Tibial nerve (tissue), 4 donors: ENCODE measurements at regions not wholly inside any gene's neighbourhood (a gene's known extent, or its start where the extent isn't known, plus 50 kb on each side); places are given as distances from the start of the nearest gene placed in this dataset.

Experiments
- DNase-seq, 2 donors: peaks; one replicate each; pipeline ENCODE4 v3.0.0-alpha.2; 2019; ENCODE audit warnings: low spot score in 2 of 2
- H3K27ac ChIP-seq, 4 donors: fragments of 200-600 bp; sonication (generic) in 3 of 4; one replicate each; pipeline ENCODE4 v1.5.1; 2017 to 2019; ENCODE audit warnings: mild to moderate bottlenecking in 1 of 4
- H3K27me3 ChIP-seq, 2 donors: fragments of 200-600 bp; sonication (generic) in 1 of 2; one replicate each; pipeline versions ENCODE4 v1.5.1 to v1.6.0; 2017 to 2019
- H3K36me3 ChIP-seq, 3 donors: fragments of 200-600 bp; sonication (generic); one replicate each; pipeline ENCODE4 v1.5.1; 2018 to 2019
- H3K4me1 ChIP-seq, 4 donors: fragments of 200-600 bp; sonication (generic) in 3 of 4; one replicate each; pipeline ENCODE4 v1.5.1; 2017 to 2019
- H3K4me3 ChIP-seq, 4 donors: fragments of 200-600 bp; sonication (generic) in 3 of 4; one replicate each; pipeline ENCODE4 v1.5.1; 2017 to 2019; ENCODE audit warnings: mild to moderate bottlenecking in 1 of 4, moderate library complexity in 1 of 4
- H3K9me3 ChIP-seq, 4 donors: fragments of 200-600 bp; sonication (generic) in 3 of 4; one replicate each; pipeline ENCODE4 v1.5.1; 2017 to 2019
- CTCF ChIP-seq, 5 experiments: fragments of 200-600 bp in 3 of 5; fragments of 450-650 bp in 2 of 5; sonication (generic) in 3 of 5; IDR thresholded peaks; one replicate each; pipeline ENCODE4 v1.5.1; 2016 to 2019; ENCODE audit warnings: antibody characterized with exemption in 5 of 5, mild to moderate bottlenecking in 3 of 5, moderate library complexity in 2 of 5
- EP300 ChIP-seq, 2 donors: sonication (generic); formaldehyde crosslinking; IDR thresholded peaks; one replicate each; pipeline ENCODE4 v1.6.1; 2017; ENCODE audit warnings: antibody characterized with exemption in 2 of 2, mild to moderate bottlenecking in 1 of 2
- POLR2A ChIP-seq, 2 donors: fragments of 450-650 bp; IDR thresholded peaks; one replicate each; pipeline ENCODE4 v1.6.1; 2017; ENCODE audit warnings: antibody characterized with exemption in 2 of 2, mild to moderate bottlenecking in 2 of 2, moderate library complexity in 2 of 2
- WGBS, 2 donors: methylation state at CpG; one replicate each; pipeline ENCODE4 v1.1.5; 2018; 5-methylcytosine and 5-hydroxymethylcytosine counted together

- TF ChIP-seq POLR2A (IDR thresholded peaks at IDR 0.05) (no peak), EP300 (IDR thresholded peaks at IDR 0.05) (no peak), CTCF (IDR thresholded peaks at IDR 0.05) (no peak)
- WGBS, 2 donors = 48 to 51% methylated on average over 2 of the region's 2 CpGs
- H3K36me3 ChIP-seq = no peaks in the 10 kb centered on the region
- no peaks in the 10 kb centered on the region for H3K9me3 ChIP-seq
- H3K4me1 ChIP-seq = no peaks in the 10 kb centered on the region
- no peak for DNase-seq
- H3K4me3 ChIP-seq = no peak overlapping the region
- H3K27me3 ChIP-seq = no peaks in the 10 kb centered on the region
- no peak overlapping the region for H3K27ac ChIP-seq
Observed at GRCh38 chr3:153951276-153951675, 169.9 kb upstream of the ARHGEF26 start.

- Histone ChIP-seq H3K27me3 (no peaks in the 10 kb centered on the region), H3K9me3 (no peaks in the 10 kb centered on the region), H3K4me3 (no peak overlapping the region), H3K27ac (no peak overlapping the region), H3K4me1 (no peaks in the 10 kb centered on the region), H3K36me3 (no peaks in the 10 kb centered on the region)
- no peak for DNase-seq
- 80 to 84% methylated on average over 7 of the region's 7 CpGs for WGBS, 2 donors
- TF ChIP-seq CTCF (IDR thresholded peaks at IDR 0.05) (no peak), POLR2A (IDR thresholded peaks at IDR 0.05) (no peak), EP300 (IDR thresholded peaks at IDR 0.05) (no peak)
Observed at GRCh38 chr3:153952091-153952490, 169.1 kb upstream of the ARHGEF26 start.

GRCh38 chr3:153956613-153957012 lies 164.6 kb upstream of the ARHGEF26 start:
- Histone ChIP-seq H3K27ac (no peak overlapping the region), H3K4me1 (peaks cover 0 to 10% (median 4%) of the 10 kb centered on the region in 4 donors), H3K36me3 (no peaks in the 10 kb centered on the region), H3K9me3 (no peaks in the 10 kb centered on the region), H3K4me3 (no peak overlapping the region), H3K27me3 (no peaks in the 10 kb centered on the region)
- 77 to 78% methylated on average over 5 of the region's 5 CpGs for WGBS, 2 donors
- TF ChIP-seq POLR2A (IDR thresholded peaks at IDR 0.05) (no peak), CTCF (IDR thresholded peaks at IDR 0.05) (no peak), EP300 (IDR thresholded peaks at IDR 0.05) (no peak)
- DNase-seq = no peak

GRCh38 chr3:153957421-153957820 lies 163.8 kb upstream of the ARHGEF26 start:
- Histone ChIP-seq H3K36me3 (no peaks in the 10 kb centered on the region), H3K27me3 (no peaks in the 10 kb centered on the region), H3K27ac (no peak overlapping the region), H3K4me1 (peaks cover 0 to 10% (median 4%) of the 10 kb centered on the region in 4 donors), H3K4me3 (no peak overlapping the region), H3K9me3 (no peaks in the 10 kb centered on the region)
- no peak for DNase-seq
- WGBS, 2 donors = 76 to 77% methylated on average over 1 of the region's 1 CpG
- TF ChIP-seq POLR2A (IDR thresholded peaks at IDR 0.05) (no peak), CTCF (IDR thresholded peaks at IDR 0.05) (no peak), EP300 (IDR thresholded peaks at IDR 0.05) (no peak)

GRCh38 chr3:153958635-153959595 lies 162.3 kb upstream of the ARHGEF26 start:
- peaks cover 0 to 10% (median 4%) of the 10 kb centered on the region in 4 donors for H3K4me1 ChIP-seq
- 48 to 51% methylated on average over 9 of the region's 9 CpGs for WGBS, 2 donors
- H3K36me3 ChIP-seq = no peaks in the 10 kb centered on the region
- no peak for TF ChIP-seq POLR2A (IDR thresholded peaks at IDR 0.05)
- no peak for TF ChIP-seq EP300 (IDR thresholded peaks at IDR 0.05)
- no peak for TF ChIP-seq CTCF (IDR thresholded peaks at IDR 0.05)
- peak overlapping the region in 2 of 4 donors; percentile 7 to 32 for H3K27ac ChIP-seq
- no peak overlapping the region for H3K4me3 ChIP-seq
- H3K9me3 ChIP-seq = no peaks in the 10 kb centered on the region
- H3K27me3 ChIP-seq = no peaks in the 10 kb centered on the region
- no peak for DNase-seq
